ENCODE measurements at regions not wholly inside any gene's neighbourhood (a gene's known extent, or its start where the extent isn't known, plus 50 kb on each side); places are given as distances from the start of the nearest gene placed in this dataset.
A peak's percentile ranks its signal among the peaks of the same experiment; 100 is the strongest.

DNA sequence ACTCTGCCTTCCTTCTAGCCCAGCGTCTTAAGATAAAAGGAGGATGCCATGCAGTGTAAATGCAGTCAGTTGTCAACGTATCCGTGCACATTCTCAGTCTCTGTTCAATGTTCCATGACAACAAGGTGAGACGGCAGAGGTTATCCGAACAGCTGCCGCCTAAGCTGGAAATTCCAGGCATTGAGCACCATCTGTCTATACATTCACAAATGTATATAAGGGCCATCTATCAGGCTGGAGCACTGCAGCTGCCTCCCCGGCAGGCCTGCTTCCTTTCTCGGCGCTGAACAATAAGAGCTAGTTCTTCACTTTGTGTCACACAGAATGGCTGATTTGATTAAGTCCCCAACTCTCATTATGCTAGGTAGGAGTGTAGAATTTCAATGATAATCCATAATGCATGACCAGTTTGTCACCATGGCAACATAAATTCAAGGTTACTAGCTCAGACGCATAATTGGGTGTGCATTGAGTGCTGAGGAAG is 282.2 kb upstream of the SOX11 start:
- DNase-seq (ENCODE audit: low spot score) = peak; percentile 21

DNA sequence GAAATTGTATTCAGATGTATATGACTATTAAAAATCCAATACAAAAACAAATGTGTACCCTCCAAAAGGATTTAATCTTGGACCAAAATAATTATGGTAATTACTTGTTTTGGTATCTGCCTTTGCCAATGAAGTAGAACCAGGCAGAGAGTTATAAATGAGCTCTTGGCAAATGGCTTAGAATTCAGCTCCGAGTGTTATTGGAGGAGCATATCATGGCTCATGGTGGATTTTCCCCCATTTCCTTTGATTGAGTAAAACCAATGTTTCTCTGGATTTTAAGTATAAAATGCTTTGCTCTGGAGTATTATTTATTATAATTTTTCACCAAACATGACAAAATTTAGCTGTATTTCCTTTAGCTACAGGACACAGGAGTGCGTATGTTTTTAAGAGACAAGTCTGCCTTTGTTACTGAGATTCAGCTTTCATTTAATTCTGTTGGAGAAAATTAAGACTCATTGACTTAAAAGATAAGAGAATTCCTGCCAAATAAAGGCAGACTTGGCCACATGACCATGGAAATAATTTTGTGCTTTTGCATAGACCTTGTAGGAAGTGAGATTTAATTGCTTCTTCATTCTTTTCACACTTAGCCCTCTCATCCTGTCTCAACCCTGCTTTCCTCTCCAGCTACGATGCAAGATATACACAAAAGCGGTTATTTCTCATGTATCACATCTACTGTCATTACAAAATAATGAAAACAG is 281.0 kb upstream of the SOX11 start:
- DNase-seq (ENCODE audit: low spot score) = peak; percentile 9

DNA sequence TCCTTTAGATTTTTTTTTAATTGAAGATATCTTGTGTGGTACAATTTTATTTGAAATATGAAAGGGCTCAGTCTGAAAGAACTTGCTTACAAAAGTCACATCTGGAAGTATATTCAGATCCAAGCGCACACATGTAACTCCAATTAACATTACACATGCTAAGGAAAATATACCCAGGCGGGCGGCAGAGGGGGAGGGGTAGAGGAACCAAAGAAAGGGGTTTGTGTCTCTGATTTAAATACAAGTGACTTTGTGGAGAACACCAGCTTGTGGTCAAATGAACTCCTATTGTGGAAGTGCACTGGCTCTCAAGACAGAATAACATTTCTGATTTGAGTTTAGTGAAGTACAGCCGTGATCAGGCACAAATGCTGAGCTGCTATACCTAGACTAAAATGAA is 280.2 kb upstream of the SOX11 start:
- DNase-seq (ENCODE audit: low spot score) = no peak

GRCh38 chr2:5433855-5434254 is 258.3 kb upstream of the SOX11 start:
- no peak for DNase-seq (ENCODE audit: low spot score)

GRCh38 chr2:5437375-5437774 is 254.8 kb upstream of the SOX11 start:
- DNase-seq (ENCODE audit: low spot score) = no peak

- DNase-seq (ENCODE audit: low spot score) = no peak
Measured at GRCh38 chr2:5440174-5440573, 252.0 kb upstream of the SOX11 start.

- DNase-seq (ENCODE audit: low spot score) = no peak
Measured at GRCh38 chr2:5442736-5443135, 249.4 kb upstream of the SOX11 start.

GRCh38 chr2:5444168-5444567 is 248.0 kb upstream of the SOX11 start:
- no peak for DNase-seq (ENCODE audit: low spot score)

- DNase-seq (ENCODE audit: low spot score) = no peak
Measured at GRCh38 chr2:5444854-5445253, 247.3 kb upstream of the SOX11 start.

DNA sequence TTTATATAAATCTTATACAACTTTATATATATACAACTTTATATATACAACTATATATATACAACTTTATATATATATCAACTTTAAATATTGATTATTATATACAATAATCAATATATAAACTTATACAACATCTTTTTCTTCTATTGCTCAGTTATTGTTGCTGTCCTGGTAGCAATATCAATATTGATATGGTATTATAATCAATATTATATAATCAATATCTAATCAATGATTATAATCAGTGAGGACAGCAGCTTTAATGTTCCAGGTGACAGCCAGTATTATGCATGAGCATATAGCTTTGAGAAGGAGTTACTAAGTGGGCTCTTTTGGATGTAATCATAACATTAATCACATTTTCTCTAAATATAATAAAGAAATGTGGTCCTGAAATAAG is 242.3 kb upstream of the SOX11 start:
- DNase-seq (ENCODE audit: low spot score) = no peak

DNA sequence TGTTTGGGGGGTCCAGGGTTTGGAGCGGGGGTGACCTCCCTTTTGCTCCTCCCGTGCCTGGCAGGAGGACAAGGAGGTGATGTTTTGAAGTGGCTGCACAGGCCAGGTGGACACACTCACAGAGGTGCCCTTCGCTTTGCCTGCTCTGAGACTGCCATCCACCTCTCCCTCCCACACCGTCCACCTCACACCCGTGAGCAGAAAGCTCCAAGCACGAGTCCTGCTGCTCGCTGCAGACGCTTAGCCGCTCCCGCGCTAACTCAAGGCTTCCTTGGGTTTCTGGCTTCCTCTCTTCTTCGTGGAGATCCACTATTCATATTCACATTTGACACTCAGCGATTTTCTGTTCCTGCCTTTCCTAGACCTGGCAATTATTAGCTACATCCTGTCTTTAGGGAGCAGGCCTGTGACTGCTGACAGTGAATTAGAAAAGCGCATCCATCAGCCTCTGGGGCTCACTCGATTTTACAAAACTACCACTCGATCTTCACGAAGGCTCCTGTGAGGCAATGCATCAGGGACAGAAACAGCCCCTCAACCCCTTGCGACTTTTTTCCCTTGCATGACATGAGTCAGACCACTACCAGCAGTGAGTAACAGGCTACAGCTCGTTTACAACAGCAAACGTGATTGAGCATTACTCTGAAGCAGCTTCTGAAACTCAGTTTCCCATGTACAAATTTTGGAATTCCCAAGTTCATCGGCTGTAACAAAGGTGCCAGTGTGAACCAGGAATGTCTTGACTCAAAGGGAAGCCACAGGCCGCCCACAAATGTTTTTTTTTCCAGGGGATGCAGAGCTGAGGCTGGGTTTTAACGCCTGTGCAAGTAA is 238.7 kb upstream of the SOX11 start:
- DNase-seq (ENCODE audit: low spot score) = no peak

DNA sequence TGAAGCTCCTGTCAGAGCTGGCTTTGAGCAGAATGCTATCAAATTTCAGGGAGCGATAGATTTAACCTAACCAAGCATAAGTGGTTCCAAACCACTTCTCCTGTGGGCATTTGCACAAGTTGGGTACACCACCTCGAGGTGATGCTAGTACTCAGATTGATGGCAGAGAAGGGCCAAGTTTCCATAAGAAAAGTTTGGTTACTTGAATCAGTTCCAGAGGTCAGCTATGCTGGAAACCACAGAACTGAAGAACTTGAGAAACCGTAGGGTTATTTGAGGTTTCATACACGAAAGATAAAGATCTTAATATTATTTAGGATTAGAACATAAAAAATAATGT is 238.2 kb upstream of the SOX11 start:
- DNase-seq (ENCODE audit: low spot score) = no peak

DNA sequence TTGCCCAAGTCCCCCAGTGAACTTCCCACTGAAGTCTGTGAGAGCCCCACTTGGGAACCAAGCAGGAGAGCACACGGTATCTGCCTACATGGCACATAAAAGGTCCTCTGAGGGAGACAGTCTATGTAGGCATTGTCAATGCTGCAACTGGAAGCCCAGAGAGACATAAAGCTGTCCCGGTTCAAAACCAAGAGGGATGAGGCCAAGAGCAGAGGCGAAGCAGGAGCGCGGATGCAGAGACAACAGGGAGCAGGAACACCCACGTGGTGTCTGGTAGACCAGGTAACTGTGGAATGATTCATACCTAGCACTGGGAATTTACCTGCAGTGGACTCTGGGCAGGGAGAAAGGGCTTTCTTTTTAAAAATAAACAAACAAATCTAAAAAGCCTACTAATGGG is 233.1 kb upstream of the SOX11 start:
- DNase-seq (ENCODE audit: low spot score) = no peak

- DNase-seq (ENCODE audit: low spot score) = no peak
Measured at GRCh38 chr2:5464657-5465056, 227.5 kb upstream of the SOX11 start.

GRCh38 chr2:5465859-5466258 is 226.3 kb upstream of the SOX11 start:
- no peak for DNase-seq (ENCODE audit: low spot score)

GRCh38 chr2:5467178-5467905 is 224.8 kb upstream of the SOX11 start:
- no peak for DNase-seq (ENCODE audit: low spot score)

DNA sequence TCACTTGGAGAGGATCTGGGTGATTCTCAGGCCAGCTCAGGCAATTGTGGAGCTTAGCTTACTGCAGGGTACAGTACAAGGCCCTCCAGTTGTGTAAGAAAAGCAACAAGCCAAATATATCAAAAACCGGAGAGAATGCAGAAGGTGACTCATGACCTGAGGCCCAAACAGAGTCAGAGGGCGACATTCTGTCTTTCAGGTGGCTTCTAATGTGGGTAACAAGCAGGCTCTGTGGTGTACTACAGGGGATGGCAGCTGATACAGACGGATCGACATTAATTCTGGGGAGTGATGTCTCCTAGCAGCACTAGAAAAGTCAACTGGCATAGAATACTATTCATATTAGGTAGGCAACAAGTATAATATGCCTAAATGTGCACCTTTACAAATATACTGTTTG is 219.5 kb upstream of the SOX11 start:
- DNase-seq (ENCODE audit: low spot score) = no peak

DNA sequence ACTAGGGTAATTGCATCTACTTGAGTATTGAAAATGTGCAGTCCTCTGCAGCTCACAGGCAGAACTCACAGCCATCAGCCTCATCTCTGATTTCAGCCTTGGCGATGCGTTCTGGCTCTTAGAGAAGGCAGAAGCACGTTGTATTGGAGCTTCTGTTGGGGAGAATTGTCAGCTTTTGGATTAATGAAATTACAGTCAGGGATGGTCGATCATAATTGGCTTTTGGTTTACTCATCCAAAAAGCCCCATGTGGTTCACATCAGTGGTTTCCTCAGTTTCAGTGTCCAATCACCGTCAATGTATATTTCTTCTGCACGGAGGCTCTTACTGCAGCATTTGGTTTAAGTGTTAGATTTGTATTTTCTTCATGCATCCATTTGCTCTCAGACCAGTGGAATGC is 218.5 kb upstream of the SOX11 start:
- peak; percentile 5 for DNase-seq (ENCODE audit: low spot score)

GRCh38 chr2:5474716-5475115 is 217.5 kb upstream of the SOX11 start:
- no peak for DNase-seq (ENCODE audit: low spot score)

- no peak for DNase-seq (ENCODE audit: low spot score)
Measured at GRCh38 chr2:5479265-5479928, 212.8 kb upstream of the SOX11 start.

DNA sequence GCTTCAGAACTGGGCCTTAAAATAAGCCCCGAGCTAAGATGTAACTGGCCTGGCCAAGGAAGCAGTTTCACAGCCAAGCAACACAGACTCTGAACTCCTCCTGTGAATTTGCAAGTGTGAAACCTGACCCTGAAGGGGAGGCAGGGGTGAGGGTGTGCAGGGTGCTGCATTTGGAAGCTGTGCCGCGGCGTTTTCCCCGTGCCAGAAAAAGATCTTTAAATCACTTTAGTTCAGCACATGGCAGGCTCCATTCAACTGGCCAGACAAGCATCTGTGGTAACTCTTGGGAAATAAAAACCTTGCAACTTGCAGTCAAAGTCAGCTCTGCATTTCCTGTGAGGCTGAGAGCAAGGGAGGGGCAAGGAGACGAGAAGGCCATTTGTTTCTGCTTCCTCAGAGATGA is 209.3 kb upstream of the SOX11 start:
- DNase-seq (ENCODE audit: low spot score) = no peak

GRCh38 chr2:5484868-5485267 is 207.3 kb upstream of the SOX11 start:
- no peak for DNase-seq (ENCODE audit: low spot score)

Measured in pons (tissue), 1 donor.